ENCODE measurements at regions not wholly inside any gene's neighbourhood (a gene's known extent, or its start where the extent isn't known, plus 50 kb on each side); places are given as distances from the start of the nearest gene placed in this dataset.

DNA sequence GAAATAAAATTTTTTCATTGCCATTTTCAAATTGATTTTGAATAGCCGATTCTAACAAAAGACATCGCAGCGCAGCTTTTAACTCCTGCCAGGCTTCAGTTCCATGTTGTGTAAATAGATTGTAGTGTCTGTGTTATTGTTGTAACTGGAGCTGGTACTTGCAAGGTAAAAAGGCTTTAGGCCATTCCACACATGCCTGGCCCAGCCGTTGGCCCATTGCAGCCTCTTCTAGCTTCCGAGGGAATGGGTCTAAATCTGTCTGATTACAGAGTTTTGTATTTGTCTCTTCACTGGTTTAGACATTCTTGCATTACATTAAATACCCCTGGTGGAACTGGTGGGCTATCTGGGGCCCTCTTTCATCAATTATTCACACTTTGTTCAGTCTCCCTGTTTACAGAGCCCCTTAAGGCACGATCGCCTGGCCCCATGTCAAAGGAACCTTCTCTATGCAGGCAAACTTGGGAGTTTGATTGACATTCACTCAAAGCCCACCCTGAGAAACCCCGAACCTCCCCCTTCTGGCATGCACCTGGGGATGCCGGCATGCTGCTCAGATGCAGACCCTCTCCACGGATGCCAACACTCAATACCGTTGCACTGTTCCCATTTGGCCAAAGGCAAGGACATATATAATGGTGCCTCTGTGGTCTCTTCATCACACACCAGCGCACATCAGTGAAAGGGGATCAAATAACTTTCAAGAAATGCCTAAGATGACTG lies 281.7 kb upstream of the IRX2 start:
- TF ChIP-seq CTCF (IDR thresholded peaks at IDR 0.05; ENCODE audit: low read depth, low read length), result no peak
- H3K4me3 ChIP-seq (replicated peaks in 1 of 2; ENCODE audit: low read depth in 2 of 2, low read length in 2 of 2), result no peak overlapping the region
- no peak for DNase-seq (ENCODE audit: low read depth in 2 of 2)

DNA sequence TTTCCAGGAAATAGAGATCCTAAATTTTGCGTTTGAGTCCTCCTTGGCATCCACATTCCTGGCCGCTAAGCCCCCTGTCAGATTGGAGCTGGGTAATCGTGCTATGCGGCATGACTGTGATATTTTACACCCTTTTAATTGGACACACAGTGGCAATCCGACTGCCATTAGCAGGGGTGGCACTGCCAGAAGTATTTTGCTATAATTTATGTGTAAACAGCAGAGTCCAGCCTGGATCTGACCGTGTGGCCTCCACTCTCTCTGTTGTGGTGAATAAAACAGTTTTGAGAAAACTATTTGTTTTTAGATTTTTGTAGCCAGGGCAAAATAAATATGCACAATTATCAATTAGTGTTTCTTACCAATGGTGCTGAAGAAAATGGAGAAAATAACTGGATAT lies 281.0 kb upstream of the IRX2 start:
- DNase-seq (ENCODE audit: low read depth in 2 of 2), result no peak
- H3K4me3 ChIP-seq (replicated peaks in 1 of 2; ENCODE audit: low read depth in 2 of 2, low read length in 2 of 2), result no peak overlapping the region
- TF ChIP-seq CTCF (IDR thresholded peaks at IDR 0.05; ENCODE audit: low read depth, low read length), result no peak

DNA sequence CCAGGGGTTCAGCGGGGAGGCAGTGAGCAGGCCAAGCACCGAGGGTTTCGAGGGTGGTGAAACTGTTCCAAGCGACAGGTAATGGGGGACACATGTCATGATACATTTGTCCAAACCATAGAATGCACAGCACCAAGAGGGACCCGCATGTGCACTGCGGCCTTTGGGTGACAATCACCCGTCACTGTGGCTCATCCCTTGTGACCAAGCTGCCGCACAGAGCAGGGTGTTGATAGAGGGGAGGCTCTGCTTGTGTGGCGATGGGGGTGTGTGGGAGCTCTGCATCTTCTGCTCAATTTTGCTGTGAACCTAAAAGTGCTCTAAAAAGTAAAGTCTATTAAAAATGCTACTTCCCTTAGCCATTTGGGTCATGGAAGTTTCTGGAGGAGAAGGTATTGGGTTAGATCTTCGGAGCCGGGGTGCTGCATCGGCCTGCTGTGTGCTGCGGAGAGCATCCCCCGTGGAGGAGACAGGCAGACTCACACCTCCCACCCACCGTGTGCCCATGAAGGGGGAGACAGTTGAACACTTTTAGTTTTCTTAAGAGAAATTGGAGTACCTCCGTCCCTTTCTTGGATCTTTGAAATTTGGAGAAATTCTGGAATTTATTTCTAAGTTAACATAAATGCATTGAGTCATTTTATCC lies 280.4 kb upstream of the IRX2 start:
- DNase-seq (ENCODE audit: low read depth in 2 of 2), result no peak
- H3K4me3 ChIP-seq (replicated peaks in 1 of 2; ENCODE audit: low read depth in 2 of 2, low read length in 2 of 2), result no peak overlapping the region
- TF ChIP-seq CTCF (IDR thresholded peaks at IDR 0.05; ENCODE audit: low read depth, low read length), result no peak

DNA sequence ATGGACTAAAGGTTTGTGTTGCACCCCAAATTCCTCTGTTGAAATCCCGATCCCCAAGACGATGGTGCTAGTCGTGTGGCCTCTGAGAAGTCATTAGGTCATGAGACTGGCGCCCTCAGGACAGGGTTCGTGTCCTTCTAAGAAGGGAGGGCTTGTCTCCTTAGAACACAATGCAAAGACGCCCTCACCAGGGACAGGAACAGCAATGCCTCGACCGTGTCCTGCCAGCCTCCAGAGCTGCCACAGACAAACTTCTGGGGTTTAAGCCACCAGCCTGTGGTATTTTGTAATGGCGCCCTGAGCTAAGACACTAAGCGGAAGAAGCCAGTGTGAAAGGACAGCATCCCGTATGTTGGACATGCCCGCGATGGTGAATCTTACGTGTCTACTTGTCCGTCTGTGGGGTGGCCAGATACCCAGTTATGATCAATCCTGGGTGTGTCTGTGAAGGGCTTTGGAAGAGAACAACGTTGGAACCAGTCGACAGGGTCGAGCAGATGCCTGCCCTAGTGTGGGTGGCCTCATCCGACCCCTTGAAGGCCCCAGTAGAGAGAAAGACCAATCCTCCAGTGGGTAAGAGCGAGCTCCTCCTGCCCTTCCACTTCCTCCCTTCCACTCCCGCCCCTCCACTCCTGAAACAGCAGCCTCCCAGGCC lies 279.2 kb upstream of the IRX2 start:
- DNase-seq (ENCODE audit: low read depth in 2 of 2), result no peak
- H3K4me3 ChIP-seq (replicated peaks in 1 of 2; ENCODE audit: low read depth in 2 of 2, low read length in 2 of 2), result no peak overlapping the region
- no peak for TF ChIP-seq CTCF (IDR thresholded peaks at IDR 0.05; ENCODE audit: low read depth, low read length)

- DNase-seq (ENCODE audit: low read depth in 2 of 2), result no peak
- no peak overlapping the region for H3K4me3 ChIP-seq (replicated peaks in 1 of 2; ENCODE audit: low read depth in 2 of 2, low read length in 2 of 2)
- TF ChIP-seq CTCF (IDR thresholded peaks at IDR 0.05; ENCODE audit: low read depth, low read length), result no peak
Observed at GRCh38 chr5:3029396-3029795, 277.9 kb upstream of the IRX2 start.

- TF ChIP-seq CTCF (IDR thresholded peaks at IDR 0.05; ENCODE audit: low read depth, low read length), result no peak
- DNase-seq (ENCODE audit: low read depth in 2 of 2), result no peak
Observed at GRCh38 chr5:3027866-3028635, 276.6 kb upstream of the IRX2 start.

More at GRCh38 chr5:3027866-3028635, 276.6 kb upstream of the IRX2 start:
- no peak overlapping the region for H3K4me3 ChIP-seq (replicated peaks in 1 of 2; ENCODE audit: low read depth in 2 of 2, low read length in 2 of 2)

All from cardiac fibroblast (primary cell).